ENCODE measurements at regions not wholly inside any gene's neighbourhood (a gene's known extent, or its start where the extent isn't known, plus 50 kb on each side); places are given as distances from the start of the nearest gene placed in this dataset.
"Not testable (repeated sequence)": the region's sequence is repeated elsewhere in the genome, so short reads cannot be mapped to it uniquely, and the experiment has no call there.

DNA sequence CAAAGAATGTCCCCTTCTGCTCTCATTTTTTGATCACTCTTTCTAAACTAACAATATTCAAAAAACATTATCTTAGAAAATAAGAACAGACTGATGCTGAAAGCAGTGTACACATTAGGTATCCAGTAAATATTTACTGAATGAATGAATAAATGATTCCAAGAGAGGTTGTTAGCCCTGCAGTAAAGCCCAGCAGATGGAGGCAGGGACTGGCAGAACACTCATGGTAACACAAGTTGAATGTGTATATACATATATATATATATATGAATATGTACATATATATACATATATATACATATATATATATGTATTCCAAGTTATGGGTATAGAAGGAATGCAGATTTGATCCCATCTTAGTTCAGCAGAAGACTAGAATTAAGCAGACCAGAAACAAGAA lies 546.3 kb downstream of the RAB38 start:
- no peak for DNase-seq

DNA sequence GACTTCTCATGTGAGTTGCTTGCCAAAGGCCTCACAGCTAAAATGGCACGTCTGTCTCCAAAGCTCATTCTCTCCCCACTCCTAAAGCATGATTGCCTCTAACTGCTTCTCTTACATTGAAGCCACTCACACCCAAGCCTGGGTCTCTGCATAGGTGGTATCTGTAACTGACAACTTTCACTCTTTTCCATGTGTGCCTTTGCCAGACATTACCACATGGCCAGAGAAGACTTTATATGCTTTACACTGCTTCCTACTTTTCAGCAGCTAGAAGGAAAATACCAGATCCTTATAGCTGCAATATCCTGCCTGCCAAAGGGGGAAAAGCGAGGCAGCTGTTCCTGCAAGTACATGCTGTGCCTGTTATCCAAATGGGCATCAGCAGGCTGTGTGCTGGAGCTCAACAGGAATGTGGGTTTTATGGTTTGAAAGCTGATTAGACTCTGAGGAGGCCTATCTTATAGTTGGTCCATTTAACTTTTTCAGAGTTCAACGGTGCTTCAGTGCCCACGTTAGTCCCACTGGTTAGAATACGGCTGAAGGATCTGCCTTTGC lies 547.1 kb downstream of the RAB38 start:
- no peak for DNase-seq

DNA sequence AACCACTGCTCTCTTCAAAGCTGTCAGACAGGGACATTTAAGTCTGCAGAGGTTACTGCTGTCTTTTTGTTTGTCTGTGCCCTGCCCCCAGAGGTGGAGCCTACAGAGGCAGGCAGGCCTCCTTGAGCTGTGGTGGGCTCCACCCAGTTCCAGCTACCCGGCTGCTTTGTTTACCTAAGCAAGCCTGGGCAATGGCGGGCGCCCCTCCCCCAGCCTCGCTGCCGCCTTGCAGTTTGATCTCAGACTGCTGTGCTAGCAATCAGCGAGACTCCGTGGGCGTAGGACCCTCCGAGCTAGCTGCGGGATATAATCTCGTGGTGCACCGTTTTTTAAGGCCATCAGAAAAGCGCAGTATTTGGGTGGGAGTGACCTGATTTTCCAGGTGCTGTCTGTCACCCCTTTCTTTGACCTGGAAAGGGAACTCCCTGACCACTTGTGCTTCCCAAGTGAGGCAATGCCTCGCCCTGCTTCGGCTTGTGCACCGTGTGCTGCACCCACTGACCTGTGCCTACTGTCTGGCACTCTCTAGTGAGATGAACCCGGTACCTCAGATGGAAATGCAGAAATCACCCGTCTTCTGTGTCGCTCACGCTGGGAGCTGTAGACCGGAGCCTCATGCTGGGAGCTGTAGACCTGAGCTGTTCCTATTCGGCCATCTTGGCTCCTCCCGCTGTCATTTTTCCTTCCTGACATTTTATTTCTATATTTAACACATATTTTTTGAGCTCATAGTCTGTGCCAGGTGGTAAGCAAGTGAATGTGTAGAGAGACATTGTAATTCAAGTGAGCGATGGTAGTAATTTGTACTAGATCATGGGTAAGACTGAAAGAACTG lies 551.5 kb downstream of the RAB38 start:
- DNase-seq = not testable (repeated sequence)

DNA sequence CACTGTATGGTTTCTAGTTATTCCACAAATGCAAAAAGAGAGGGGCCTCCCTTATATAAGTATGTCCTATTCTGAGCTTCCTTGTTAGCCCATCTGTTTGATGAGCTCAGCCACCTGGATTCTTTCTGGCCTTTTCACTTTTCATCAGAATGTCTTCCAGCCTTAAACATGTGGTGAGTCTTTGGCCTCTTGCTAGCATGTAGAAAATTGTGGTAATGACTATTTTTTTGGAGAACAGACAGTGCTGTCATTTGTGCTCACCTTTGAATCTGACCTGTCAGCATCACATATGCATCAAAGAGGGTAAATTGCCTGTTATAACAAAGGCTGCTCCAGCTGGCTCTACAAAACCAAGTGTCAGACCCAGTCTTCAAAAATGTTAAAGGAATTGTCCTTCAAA lies 558.7 kb downstream of the RAB38 start:
- no peak for DNase-seq

DNA sequence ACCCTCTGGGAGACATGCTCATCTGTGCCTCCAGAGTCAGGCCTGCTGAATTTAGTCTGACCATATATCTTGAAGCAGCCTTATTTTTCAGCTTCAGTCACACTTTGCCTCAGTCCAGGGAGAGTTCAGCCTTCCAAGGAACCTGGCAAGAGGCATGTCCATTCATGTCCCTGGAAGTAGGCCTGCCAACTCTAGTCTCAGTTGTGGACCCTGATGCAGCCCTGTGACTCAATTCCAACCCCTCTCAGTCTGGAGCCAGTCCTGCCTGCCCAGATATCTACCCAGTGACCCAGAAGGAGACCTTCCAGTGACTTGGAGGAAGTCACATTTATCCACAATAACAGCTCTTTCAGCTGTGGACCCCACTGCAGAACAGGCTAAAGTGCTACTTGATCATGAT lies 566.6 kb downstream of the TMEM135 start:
- no peak for DNase-seq

DNA sequence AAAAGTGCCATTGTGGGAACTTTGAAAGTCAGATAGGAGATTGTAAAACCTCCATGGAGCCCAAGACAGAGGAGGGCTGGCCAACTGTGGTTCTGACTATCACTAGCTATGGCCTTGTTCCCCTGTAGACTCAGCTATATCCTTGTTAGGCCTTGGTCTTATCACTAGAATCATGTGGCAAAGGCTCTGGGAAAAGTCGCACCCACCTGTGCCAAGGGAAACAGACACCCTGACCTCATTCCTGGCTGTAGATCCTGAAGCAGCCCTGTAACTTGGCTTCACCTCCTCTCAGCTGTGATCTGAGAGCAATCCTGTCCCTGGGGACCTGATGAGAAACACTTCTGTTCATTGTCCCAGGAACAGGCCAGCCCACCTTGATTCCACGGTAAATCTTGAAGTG lies 566.2 kb downstream of the TMEM135 start:
- no peak for DNase-seq

DNA sequence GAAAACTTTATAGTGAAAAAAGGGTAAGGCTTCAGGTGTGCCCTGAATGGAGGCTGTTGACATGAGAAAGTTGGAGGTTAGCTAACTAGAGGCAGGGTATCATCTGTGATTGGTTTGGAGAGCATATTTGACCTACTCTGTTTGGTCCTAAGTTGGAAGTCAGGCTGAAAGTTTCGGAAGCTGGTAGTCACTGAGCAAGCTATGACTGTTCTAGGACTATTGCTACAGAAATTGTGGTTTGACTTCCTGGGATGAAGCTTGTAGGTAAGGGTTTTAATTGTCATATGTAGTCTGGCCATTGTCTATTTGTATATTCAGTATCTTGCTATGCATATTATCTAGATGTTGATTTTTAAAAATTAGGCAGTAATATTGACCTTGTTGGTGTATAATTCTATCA lies 565.0 kb downstream of the TMEM135 start:
- no peak for DNase-seq

DNA sequence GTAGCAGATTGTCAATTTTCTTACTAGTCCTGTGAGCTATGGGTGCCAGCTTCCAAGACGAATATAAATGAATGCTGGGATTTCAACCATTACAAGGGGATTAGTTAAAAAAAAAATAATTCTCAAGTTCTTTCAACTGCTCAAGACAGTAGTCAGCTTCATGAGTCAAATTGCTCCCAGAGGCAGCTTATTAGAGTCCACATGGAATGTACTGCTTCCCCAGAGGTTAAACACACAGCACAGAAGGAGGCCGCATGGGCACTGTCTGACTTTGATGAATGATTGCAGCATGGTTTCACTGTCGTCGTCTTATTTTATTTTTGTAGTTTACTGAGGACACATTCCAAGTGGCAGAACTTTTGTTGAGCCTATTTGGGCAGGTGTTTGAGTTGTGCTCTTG lies 563.2 kb downstream of the TMEM135 start:
- DNase-seq = no peak

DNA sequence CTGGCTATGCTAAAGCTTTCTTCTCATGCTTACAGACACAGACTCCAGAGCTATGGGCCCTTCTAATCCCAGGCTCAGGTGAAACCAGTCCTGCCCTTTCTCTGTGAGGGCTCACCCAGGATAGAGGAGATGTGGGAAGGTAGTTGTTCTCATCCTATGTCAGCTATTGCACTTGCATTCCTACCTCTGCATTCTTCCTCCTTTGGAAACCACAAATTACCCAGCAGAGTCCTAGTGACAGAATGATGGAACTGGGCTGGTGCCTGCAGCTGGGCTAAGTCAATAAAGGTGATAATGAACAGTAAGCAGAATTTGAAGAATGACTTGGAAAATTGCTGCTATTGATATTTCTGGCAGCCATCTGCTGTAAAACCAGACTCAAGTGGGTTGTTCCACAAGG lies 560.0 kb downstream of the TMEM135 start:
- peak; percentile 68 for DNase-seq

DNA sequence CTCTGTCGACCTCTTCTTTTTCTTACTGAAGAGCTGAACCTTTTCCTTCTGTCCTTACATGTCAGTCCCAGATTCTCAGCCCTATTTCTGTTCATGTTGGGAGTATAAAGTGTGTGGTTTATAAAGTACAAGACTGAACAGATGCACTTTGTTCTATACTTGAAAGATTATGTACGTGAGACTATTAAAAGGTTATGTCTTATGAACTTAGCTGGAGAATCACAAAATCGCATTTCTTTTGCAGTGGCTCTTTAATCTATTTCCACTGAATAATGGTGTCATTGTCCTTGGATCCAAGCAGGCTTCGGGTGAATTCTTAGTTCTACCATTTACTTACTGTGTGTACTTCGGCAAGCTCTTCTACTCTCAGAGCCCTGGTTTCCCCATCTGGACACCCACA lies 558.4 kb downstream of the TMEM135 start:
- DNase-seq = no peak

DNA sequence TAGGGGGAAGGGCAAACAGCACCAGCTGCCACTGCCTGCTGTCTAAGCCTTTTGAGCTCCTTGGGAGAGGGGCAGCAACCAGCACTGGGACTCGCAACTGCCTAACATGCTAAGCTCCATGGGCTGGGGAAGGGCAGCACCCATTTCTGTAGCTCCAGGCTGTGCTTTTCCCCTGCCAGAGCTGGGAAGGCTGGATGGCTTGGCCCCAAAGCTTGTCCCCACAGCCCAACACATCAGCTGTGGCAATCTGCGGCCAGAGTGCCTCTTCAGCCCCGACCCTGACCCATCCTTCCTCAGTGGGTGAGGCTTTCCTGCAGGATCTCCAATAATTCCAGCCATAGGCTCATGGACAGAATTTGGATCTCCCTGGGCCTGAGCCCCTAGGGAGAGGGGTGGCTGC lies 551.3 kb downstream of the TMEM135 start:
- no peak for DNase-seq

DNA sequence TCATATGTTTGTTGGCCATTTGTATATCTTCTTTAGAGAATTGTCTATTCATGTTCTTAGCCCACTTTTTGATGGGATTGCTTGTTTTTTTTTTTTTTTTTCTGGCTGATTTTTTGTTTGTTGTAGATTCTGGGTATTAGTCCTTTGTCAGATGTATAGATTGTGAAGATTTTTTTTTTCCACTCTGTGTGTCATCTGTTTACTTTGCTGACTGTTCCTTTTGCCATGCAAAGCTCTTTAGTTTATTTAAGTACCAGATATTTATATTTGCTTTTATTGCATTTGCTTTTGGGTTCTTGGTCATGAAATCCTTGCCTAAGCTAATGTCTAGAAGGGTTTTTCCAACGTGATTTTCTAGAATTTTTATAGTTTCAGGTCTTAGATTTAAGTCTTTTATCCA lies 547.9 kb downstream of the TMEM135 start:
- DNase-seq = not testable (repeated sequence)

DNA sequence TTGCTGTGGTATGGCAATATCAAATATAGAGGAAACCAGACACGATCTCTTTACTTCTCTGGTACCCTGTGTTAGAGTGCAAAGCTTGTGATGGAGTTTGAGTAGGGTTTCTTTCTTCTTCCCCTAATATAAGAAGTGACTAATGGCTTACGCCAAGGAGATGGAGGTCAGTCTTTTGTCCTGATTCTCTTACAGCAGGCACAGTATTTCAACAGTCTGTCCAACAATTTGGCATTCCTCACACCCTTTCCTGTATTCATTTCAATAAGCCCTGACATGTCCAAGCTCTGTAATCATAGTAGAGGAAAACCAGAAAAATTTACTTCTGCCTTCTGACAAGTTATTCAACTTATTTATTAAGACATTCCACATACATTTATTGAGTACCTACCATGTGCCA lies 546.2 kb downstream of the TMEM135 start:
- no peak for DNase-seq

DNA sequence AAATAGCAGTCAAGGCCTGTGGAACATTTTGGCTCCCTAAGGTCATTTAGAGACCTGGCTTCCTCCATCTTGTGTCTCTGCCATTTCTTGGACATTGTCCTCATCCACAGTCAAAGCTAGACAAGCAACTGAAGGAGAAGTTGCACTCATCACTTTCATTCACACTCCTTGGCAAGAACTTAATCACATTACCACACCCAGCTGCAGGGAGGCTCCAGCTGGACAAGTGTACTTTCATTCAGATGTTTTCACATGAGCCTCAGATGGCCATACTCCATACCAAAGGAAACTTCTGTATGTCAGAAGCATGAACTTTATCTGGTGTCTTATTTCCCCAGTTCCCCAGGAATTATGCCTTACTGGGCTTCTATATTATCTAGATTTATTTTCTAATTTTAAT lies 537.4 kb downstream of the TMEM135 start:
- no peak for DNase-seq

DNA sequence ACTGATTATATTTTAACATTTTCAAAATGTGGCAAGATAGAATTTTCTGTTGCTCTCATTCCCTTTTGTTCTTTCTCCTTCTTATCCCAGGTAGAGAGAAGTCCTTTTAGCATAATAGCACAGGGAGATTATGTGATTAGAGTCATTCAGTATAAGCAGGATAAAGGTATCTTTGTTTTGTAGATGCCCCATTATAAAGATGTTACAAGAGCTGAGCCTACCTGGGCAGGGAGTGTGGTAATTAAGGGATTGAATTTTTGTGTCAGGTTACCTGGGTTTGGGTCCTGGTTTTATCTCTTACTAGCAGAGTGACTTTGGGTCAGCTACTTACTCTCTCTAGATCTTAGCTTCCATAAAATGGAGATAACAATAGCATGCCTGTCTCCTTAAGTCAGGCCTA lies 536.5 kb downstream of the TMEM135 start:
- DNase-seq = no peak

DNA sequence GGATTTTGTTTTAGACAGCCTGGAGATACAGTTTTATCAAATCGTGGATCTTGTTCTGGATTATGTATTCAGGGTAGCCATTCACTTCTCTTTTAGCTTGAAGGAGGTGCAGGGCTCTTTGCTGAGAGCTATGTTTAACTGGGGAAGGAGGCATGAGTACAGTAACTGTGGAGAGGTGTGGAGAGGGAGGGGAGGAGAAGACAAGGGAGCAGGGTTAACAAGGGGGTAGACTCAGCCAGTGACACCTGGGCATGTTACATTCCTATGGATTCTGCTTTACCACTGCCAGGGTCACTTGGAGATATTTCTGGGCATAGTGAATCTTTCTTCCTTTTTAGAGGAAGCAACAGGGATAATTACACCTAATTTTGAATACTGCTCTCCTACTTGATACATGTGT lies 536.0 kb downstream of the TMEM135 start:
- DNase-seq = no peak

DNA sequence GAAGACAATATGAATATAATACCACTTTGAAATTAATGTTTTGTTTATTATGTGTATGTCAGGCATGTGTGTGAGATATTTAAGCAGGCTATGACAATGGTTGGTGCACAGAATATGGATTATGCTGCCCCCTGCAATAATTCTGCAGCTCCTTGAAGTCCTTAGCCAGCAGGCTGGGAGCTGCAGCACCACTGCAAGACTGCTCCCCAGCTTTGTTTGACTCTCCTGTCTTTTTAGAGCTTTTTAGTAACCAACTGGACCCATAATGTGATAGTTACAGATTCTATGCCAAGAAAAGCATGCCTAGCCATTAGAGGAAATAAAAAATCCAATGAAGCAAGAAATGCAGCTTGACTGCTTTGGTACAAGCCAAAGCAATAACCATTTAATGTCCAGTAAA lies 535.1 kb downstream of the TMEM135 start:
- no peak for DNase-seq

DNA sequence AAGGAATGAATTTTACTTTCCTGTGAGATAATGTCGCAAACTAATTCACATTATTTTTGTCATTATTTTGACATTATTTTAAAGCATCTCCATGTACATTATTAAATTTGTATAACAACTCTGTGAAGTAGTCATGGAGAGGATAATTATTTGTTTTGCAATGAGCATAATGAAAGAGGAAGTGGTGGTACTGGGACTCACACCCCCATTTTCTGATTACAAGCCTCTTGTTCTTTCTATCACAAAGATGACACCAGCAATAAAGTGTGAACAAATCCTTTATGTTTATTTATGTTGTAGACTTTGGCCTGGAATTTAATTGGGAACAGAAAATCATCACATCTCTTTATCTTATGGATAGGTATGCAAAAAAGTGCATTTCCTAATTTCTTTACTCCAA lies 522.6 kb downstream of the TMEM135 start:
- no peak for DNase-seq

DNA sequence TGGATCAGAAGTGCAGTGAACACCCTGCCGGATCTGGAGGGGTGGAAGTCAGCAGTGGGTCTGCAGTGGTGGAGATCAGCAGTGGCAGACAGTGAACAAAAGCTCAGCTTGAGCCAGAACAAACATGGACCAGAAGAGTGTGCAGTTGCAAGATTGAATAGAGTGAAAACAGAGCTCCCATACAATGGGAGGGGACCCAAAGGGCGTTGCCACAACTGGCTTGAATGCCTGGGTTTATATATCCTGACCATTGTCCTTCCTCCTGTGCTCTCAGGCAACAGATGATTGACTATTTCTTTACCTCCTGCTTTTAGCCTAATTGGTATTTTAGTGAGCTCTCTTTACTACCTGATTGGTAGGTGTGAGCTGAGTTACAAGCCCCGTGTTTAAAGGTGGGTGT lies 522.1 kb downstream of the TMEM135 start:
- DNase-seq = not testable (repeated sequence)

DNA sequence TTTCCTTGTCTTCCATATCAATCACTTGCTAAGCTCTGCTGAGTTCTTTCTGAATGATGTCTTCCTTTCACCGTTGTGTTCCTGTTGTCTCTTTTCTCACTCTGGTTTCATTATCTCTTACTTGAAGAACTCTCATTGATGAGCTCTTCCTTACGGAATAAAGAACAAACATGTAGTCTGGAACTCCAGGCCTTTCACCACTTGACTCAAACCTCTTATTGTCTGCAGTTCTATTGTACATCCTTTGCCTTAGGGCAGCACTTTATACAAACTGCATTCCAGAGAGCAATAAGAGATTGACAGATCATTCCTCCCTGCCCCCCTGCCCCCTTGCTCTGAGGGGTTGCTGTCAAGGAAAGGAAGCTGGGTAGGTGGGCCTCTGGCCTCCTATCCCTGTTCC lies 517.4 kb downstream of the TMEM135 start:
- no peak for DNase-seq

DNA sequence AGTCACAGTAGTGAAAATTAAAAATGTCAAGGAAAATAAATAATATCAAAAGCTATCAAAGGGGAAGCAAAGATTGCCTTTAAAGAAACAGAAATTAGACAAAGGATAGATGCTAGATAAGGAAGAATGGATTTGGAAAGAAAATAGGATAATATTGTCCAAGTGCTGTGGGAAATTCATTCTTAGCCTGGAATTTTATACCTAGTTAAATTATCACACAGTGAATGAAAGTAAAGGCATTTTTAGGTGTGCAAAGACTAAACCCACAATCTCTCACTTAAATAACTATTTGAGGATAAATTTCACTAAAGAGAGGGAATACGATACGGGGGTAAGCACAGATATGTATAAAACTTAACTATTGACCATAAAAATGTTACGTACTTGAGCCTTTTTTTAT lies 511.1 kb downstream of the TMEM135 start:
- DNase-seq = no peak

DNA sequence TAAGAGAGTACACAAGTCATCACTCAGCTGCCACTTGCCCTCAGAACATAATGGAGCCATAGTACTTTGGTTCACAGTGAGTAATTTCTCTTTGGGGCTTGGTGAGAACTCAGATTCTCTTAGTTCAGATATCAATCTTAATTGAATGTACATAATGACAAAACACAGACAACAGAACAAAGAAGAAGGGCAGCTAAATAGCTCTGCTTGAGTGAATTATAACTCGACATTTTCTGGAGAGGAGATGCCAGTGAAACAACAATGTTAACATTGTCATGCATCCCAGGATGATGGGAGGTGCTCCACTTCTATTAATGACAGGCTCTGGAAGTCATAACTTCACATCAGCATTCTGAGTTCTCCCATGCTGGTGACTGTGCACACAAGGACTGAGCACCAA lies 508.1 kb downstream of the TMEM135 start:
- no peak for DNase-seq

DNA sequence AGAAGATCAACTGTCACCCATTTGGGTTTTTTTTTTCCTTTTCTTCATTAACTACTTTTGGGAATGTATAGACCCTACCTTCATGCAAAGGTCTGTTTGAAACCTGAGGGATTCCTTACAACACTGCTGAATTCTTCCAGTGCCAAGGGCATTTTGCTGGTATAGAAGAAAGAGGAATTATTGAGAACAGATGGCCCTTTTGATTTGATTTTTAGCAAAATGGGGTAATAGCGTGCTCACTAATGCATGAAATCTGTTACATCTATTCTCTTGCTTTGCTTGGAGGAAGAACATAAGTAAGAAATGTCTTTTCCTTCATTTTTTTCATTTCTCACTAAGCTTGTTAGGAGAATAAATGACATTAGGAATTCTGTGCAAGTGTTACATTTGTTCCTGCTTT lies 501.9 kb downstream of the TMEM135 start:
- no peak for DNase-seq

DNA sequence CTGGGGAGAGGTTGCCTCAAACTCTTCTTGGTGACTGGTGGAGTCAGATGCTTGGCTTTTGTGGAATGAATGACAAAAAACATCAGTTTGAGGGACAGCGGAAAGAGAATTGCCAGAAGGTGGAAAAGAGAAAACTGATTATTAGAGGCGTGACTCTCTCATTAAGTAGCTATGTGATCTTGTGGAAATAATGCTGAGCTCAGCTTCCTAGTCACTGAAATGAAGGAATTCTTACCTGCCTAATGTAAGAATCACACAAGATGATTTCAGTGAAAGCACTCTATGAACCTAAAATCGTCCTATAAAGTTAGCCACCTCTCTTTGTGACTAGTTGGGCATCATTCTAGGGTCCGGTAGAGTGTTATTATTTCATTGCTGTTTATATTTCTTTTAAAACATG lies 498.8 kb downstream of the TMEM135 start:
- no peak for DNase-seq

DNA sequence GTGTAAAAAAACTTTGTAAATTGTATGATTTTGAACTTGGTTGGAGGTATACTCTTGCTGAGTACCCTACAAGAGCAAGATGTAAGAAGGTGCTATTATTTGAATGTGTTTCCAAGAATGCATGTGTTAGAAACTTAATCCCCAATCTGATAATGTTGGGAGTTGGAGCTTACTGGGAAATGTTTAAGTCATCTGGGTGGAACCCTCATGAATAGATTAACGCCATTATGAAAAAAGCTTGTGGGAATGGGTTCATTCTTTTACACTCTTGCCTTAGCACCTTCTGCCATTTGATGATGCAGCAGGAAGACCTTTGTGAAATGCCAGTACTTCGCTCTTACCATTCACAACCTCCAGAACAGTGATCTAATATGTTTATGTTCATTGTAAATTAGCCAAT lies 498.3 kb downstream of the TMEM135 start:
- DNase-seq = no peak

All from NCI-H1417 treated with DMSO at 0.1 percent for 48 hours (cell line).